Ascending aorta (tissue), 2 donors: ENCODE measurements at regions not wholly inside any gene's neighbourhood (a gene's known extent, or its start where the extent isn't known, plus 50 kb on each side); places are given as distances from the start of the nearest gene placed in this dataset.

ENCODE experiments used
- DNase-seq, 2 donors: peaks; one replicate each; pipeline ENCODE4 v3.0.0-alpha.2; 2019; ENCODE audit warnings: low spot score in 2 of 2
- H3K27ac ChIP-seq, 2 donors: fragments of 200-600 bp; sonication (generic); one replicate each; pipeline ENCODE4 v1.5.1; 2016 to 2017; ENCODE audit warnings: mild to moderate bottlenecking in 1 of 2
- H3K27me3 ChIP-seq: fragments of 200-600 bp; sonication (generic); one replicate; pipeline ENCODE4 v1.5.1; 2017
- H3K36me3 ChIP-seq, 2 donors: fragments of 200-600 bp; sonication (generic); one replicate each; pipeline ENCODE4 v1.5.1; 2016
- H3K4me1 ChIP-seq, 2 donors: fragments of 200-600 bp; sonication (generic); one replicate each; pipeline ENCODE4 v1.5.1; 2016 to 2017; ENCODE audit warnings: mild to moderate bottlenecking in 1 of 2
- H3K4me3 ChIP-seq, 2 donors: fragments of 200-600 bp; sonication (generic); one replicate each; pipeline ENCODE4 v1.5.1; 2016 to 2017; ENCODE audit warnings: mild to moderate bottlenecking in 1 of 2
- H3K9me3 ChIP-seq, 2 donors: fragments of 200-600 bp; sonication (generic); one replicate each; pipeline ENCODE4 v1.5.1; 2016
- intact Hi-C: fragments of 100-400 bp; cut with DNase I; formaldehyde crosslinking; loops from one replicate; pipeline ENCODE4 v1.15.1; 2023
- TF ChIP-seq, protein P1 (sequence below), 3 experiments: fragments of 200-600 bp in 2 of 3; fragments of 450-650 bp in 1 of 3; sonication (generic) in 2 of 3; IDR thresholded peaks; one replicate each; pipeline ENCODE4 v1.5.1; 2016 to 2019; ENCODE audit warnings: antibody characterized with exemption in 3 of 3, mild to moderate bottlenecking in 1 of 3, moderate library complexity in 1 of 3

- Histone ChIP-seq H3K4me3 (no peak overlapping the region), H3K36me3 (no peaks in the 10 kb centered on the region), H3K27ac (no peak overlapping the region), H3K9me3 (no peaks in the 10 kb centered on the region), H3K27me3 (no peaks in the 10 kb centered on the region), H3K4me1 (no peaks in the 10 kb centered on the region)
- intact Hi-C loops, result no loop called here
- TF ChIP-seq, protein P1, sequence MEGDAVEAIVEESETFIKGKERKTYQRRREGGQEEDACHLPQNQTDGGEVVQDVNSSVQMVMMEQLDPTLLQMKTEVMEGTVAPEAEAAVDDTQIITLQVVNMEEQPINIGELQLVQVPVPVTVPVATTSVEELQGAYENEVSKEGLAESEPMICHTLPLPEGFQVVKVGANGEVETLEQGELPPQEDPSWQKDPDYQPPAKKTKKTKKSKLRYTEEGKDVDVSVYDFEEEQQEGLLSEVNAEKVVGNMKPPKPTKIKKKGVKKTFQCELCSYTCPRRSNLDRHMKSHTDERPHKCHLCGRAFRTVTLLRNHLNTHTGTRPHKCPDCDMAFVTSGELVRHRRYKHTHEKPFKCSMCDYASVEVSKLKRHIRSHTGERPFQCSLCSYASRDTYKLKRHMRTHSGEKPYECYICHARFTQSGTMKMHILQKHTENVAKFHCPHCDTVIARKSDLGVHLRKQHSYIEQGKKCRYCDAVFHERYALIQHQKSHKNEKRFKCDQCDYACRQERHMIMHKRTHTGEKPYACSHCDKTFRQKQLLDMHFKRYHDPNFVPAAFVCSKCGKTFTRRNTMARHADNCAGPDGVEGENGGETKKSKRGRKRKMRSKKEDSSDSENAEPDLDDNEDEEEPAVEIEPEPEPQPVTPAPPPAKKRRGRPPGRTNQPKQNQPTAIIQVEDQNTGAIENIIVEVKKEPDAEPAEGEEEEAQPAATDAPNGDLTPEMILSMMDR (IDR thresholded peaks at IDR 0.05), result no peak
- DNase-seq, result no peak
Observed at GRCh38 chr4:176959980-176960379, 167.3 kb upstream of the VEGFC start.

DNA sequence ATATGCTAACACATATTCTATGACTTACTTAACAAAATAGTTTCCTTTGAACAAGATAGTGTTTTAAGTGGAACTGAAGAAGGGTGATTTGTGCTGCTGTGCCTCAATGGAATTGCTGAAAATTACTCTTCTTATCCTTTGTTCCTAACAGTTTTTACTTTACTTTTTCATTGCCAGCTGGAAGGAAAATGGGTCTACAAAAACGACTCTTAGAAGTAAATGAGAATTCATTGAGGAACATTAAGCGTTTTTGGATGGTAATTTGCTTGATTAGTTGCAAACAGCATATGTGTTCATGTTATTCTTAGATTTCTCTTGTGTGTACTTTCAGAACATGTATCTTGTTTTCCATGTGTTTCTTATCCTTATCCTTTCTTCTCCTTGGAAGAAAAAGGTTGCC is 170.4 kb upstream of the VEGFC start:
- TF ChIP-seq, protein P1 (IDR thresholded peaks at IDR 0.05), result no peak
- no peaks in the 10 kb centered on the region for H3K36me3 ChIP-seq
- DNase-seq, result no peak
- no peak overlapping the region for H3K4me3 ChIP-seq
- H3K27ac ChIP-seq, result no peak overlapping the region
- no peaks in the 10 kb centered on the region for H3K4me1 ChIP-seq
- H3K27me3 ChIP-seq, result no peaks in the 10 kb centered on the region
- no peaks in the 10 kb centered on the region for H3K9me3 ChIP-seq
- intact Hi-C loops, result no loop called here

DNA sequence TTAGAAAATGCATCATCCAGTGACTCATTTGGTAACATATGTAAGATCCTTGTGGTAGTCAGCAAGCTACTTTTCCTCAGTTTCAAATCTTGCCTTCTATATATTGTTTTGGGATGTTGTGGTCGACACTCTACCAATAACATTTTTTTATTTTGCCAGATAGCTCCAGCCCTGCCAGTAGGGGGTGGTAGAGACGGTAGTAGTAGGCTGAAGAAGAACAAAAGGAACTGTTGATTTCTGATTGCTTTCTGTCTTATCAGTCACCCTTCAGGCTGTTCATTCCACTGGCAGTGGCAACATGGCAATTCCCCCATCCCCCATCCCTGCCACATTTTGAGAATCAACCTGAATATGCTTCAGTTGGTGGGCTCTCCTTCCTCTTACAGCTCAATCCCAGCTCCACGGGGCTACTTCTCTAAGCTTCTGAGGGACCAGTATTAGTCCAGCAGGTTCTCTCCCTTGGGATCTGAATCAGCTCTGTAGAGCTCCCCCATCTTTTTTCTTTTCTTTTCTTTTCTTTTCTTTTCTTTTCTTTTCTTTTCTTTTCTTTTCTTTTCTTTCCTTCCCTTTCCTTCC is 171.5 kb upstream of the VEGFC start:
- TF ChIP-seq, protein P1 (IDR thresholded peaks at IDR 0.05), result no peak
- H3K4me3 ChIP-seq, result no peak overlapping the region
- H3K4me1 ChIP-seq, result no peaks in the 10 kb centered on the region
- no peaks in the 10 kb centered on the region for H3K27me3 ChIP-seq
- no peak for DNase-seq
- no peaks in the 10 kb centered on the region for H3K36me3 ChIP-seq
- intact Hi-C loops, result no loop called here
- H3K9me3 ChIP-seq, result no peaks in the 10 kb centered on the region
- no peak overlapping the region for H3K27ac ChIP-seq

DNA sequence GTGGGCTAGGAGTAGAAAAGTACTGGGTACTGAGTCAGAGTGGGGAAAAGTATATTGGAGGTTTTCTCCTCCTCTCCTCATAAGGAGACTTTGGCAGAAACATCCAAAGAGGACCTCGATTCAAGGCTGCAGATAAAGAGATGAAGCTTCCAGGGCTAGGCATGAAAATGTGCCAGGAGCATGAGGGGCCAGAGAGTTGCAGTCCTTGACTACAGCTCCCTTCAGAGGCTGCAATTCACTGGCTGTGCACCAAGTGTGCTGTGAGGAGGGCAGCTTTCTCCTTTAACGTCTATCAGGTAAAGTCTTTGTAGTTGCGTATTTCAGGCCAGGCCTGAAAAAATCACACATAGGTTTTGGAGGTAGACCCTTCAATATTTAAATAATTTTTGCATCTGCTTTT is 174.9 kb upstream of the VEGFC start:
- TF ChIP-seq, protein P1 (IDR thresholded peaks at IDR 0.05), result no peak
- H3K27me3 ChIP-seq, result no peaks in the 10 kb centered on the region
- no peak for DNase-seq
- H3K4me1 ChIP-seq, result no peaks in the 10 kb centered on the region
- intact Hi-C loops, result no loop called here
- H3K9me3 ChIP-seq, result no peaks in the 10 kb centered on the region
- no peak overlapping the region for H3K27ac ChIP-seq
- H3K4me3 ChIP-seq, result no peak overlapping the region
- H3K36me3 ChIP-seq, result no peaks in the 10 kb centered on the region

- DNase-seq, result no peak
- Histone ChIP-seq H3K9me3 (no peaks in the 10 kb centered on the region), H3K4me3 (no peak overlapping the region), H3K27ac (no peak overlapping the region), H3K4me1 (no peaks in the 10 kb centered on the region), H3K27me3 (no peaks in the 10 kb centered on the region), H3K36me3 (no peaks in the 10 kb centered on the region)
- TF ChIP-seq, protein P1 (IDR thresholded peaks at IDR 0.05), result no peak
- intact Hi-C loops, result no loop called here
Observed at GRCh38 chr4:176968094-176968493, 175.4 kb upstream of the VEGFC start.

GRCh38 chr4:176969011-176969410 is 176.3 kb upstream of the VEGFC start:
- no peaks in the 10 kb centered on the region for H3K4me1 ChIP-seq

More at GRCh38 chr4:176969011-176969410, 176.3 kb upstream of the VEGFC start:
- TF ChIP-seq, protein P1 (IDR thresholded peaks at IDR 0.05), result no peak
- no peak overlapping the region for H3K27ac ChIP-seq
- no peak for DNase-seq
- no peaks in the 10 kb centered on the region for H3K36me3 ChIP-seq
- H3K9me3 ChIP-seq, result no peaks in the 10 kb centered on the region
- intact Hi-C loops, result no loop called here
- no peaks in the 10 kb centered on the region for H3K27me3 ChIP-seq
- no peak overlapping the region for H3K4me3 ChIP-seq
